B cell (primary cell): ENCODE measurements at regions not wholly inside any gene's neighbourhood (a gene's known extent, or its start where the extent isn't known, plus 50 kb on each side); places are given as distances from the start of the nearest gene placed in this dataset.

Experiments used
- ATAC-seq: fragments of 200-7000 bp; cut with Tn5 transposase; one replicate; pipeline ENCODE4 v1.10.0; 2021; ENCODE audit warnings: low read depth, mild to moderate bottlenecking, moderate number of reproducible peaks, moderate library complexity
- CTCF ChIA-PET: fragments of 350-600 bp; sonication (Branson Sonifier 250); formaldehyde crosslinking; loops from one replicate; lab custom pipeline; 2021; ENCODE audit warnings: antibody characterized with exemption, inconsistent platforms; lab: Charles Lee
- POLR2A ChIA-PET: fragments of 350-600 bp; sonication (Branson Sonifier 250); formaldehyde crosslinking; loops from one replicate; lab custom pipeline; 2021; ENCODE audit warnings: antibody characterized with exemption; lab: Charles Lee
- DNase-seq: peaks from one replicate; pipeline ENCODE4 v3.0.0; 2013
- H2AFZ ChIP-seq: 2 replicates; pipeline ENCODE4 v1.6.1; 2012; ENCODE audit warnings: mild to moderate bottlenecking, low read depth, low read length; ENCODE audit not compliant: insufficient read depth, poor library complexity, severe bottlenecking
- H3K27ac ChIP-seq, 2 donors: 1 replicate in 1 of 2; 2 replicates in 1 of 2; pipeline ENCODE4 v1.5.1; 2012 to 2013; ENCODE audit warnings: low read length in 2 of 2, mild to moderate bottlenecking in 2 of 2, moderate library complexity in 1 of 2
- H3K27me3 ChIP-seq, 4 experiments: fragments of 200-600 bp in 1 of 4; sonication (generic) in 1 of 4; replicated peaks in 1 of 4; 1 replicate in 2 of 4; 2 replicates in 2 of 4; pipeline versions ENCODE4 v1.6.1 to v1.7.0; 2013 to 2016; ENCODE audit warnings: low read length in 3 of 4, mild to moderate bottlenecking in 2 of 4, mixed read lengths in 1 of 4, moderate library complexity in 1 of 4; ENCODE audit not compliant: insufficient read depth in 4 of 4, control insufficient read depth in 3 of 4; ENCODE audit errors: control extremely low read depth in 1 of 4
- H3K36me3 ChIP-seq, 2 experiments: replicated peaks in 1 of 2; 1 replicate in 1 of 2; 2 replicates in 1 of 2; pipeline versions ENCODE4 v1.6.1 to v1.7.1; 2013; ENCODE audit warnings: low read length in 1 of 2; ENCODE audit not compliant: insufficient read depth in 2 of 2, control insufficient read depth in 1 of 2; ENCODE audit errors: control extremely low read depth in 1 of 2, extremely low read depth in 1 of 2
- H3K4me1 ChIP-seq, 2 donors: fragments of 200-600 bp in 1 of 2; sonication (generic) in 1 of 2; 1 replicate in 1 of 2; 2 replicates in 1 of 2; pipeline versions ENCODE4 v1.5.1 to v1.6.1; 2013 to 2017; ENCODE audit warnings: low read length in 2 of 2; ENCODE audit not compliant: control insufficient read depth in 2 of 2, insufficient read depth in 2 of 2
- H3K4me2 ChIP-seq: replicated peaks from 2 replicates; pipeline ENCODE3; 2012; ENCODE audit warnings: mild to moderate bottlenecking, low read depth, low read length; ENCODE audit not compliant: poor library complexity, severe bottlenecking
- H3K4me3 ChIP-seq, 5 experiments: fragments of 200-600 bp in 1 of 5; sonication (generic) in 1 of 5; 1 replicate in 3 of 5; 2 replicates in 2 of 5; pipeline versions ENCODE4 v1.5.1 to v1.7.0; 2011 to 2016; ENCODE audit warnings: low read length in 4 of 5, mild to moderate bottlenecking in 4 of 5, low read depth in 2 of 5, control low read depth in 1 of 5, moderate library complexity in 1 of 5; ENCODE audit not compliant: insufficient read depth in 1 of 5; ENCODE audit errors: control extremely low read depth in 1 of 5, extremely low read depth in 1 of 5
- H3K79me2 ChIP-seq: fragments of 200-600 bp; sonication (generic); one replicate; pipeline ENCODE4 v1.6.0; 2016; ENCODE audit warnings: low read length; ENCODE audit not compliant: control insufficient read depth, insufficient read depth
- H3K9ac ChIP-seq: fragments of 200-600 bp; sonication (generic); 2 replicates; pipeline ENCODE4 v1.6.1; 2017; ENCODE audit warnings: mild to moderate bottlenecking, low read length, moderate library complexity
- H3K9me3 ChIP-seq, 3 donors: one replicate each; pipeline versions ENCODE4 v1.6.1 to v1.7.1; 2013; ENCODE audit warnings: low read length in 2 of 3; ENCODE audit not compliant: control insufficient read depth in 2 of 3, insufficient read depth in 1 of 3; ENCODE audit errors: control extremely low read depth in 1 of 3
- H4K20me1 ChIP-seq: 2 replicates; pipeline ENCODE4 v1.6.0; 2012; ENCODE audit warnings: mild to moderate bottlenecking, low read length; ENCODE audit not compliant: insufficient read depth, control insufficient read depth, poor library complexity, severe bottlenecking
- H3K27ac Mint-ChIP-seq: one replicate; pipeline ENCODE4 v1.8.0; 2021; ENCODE audit warnings: mixed read lengths
- H3K27me3 Mint-ChIP-seq: one replicate; pipeline ENCODE4 v1.8.0; 2021; ENCODE audit warnings: mixed read lengths
- H3K4me1 Mint-ChIP-seq: one replicate; pipeline ENCODE4 v1.8.0; 2021; ENCODE audit warnings: mixed read lengths
- H3K4me3 Mint-ChIP-seq: one replicate; pipeline ENCODE4 v1.8.0; 2021; ENCODE audit warnings: mixed read lengths
- H3K9me3 Mint-ChIP-seq: one replicate; pipeline ENCODE4 v1.8.0; 2022; ENCODE audit warnings: mixed read lengths; ENCODE audit not compliant: insufficient read depth
- EZH2 ChIP-seq: IDR thresholded peaks from 2 replicates; pipeline ENCODE4 v1.6.1; 2012; ENCODE audit warnings: borderline replicate concordance, low read depth, mild to moderate bottlenecking, moderate library complexity, low read length; ENCODE audit not compliant: insufficient read depth, poor library complexity, severe bottlenecking
- whole genome bisulfite sequencing: methylation state at CpG from one replicate; pipeline ENCODE4 v1.1.5; 2013; ENCODE audit warnings: missing lambda C conversion rate; ENCODE audit not compliant: insufficient coverage; 5-methylcytosine and 5-hydroxymethylcytosine counted together
- intact Hi-C: fragments of 100-400 bp; cut with micrococcal nuclease; formaldehyde crosslinking; loops from one replicate; pipeline ENCODE4 v1.10.0; 2022
- TF ChIP-seq, protein P1 (sequence below): fragments of 200-600 bp; IDR thresholded peaks from one replicate; pipeline ENCODE4 v1.8.0; 2022; ENCODE audit warnings: antibody characterized with exemption, mild to moderate bottlenecking

GRCh38 chr9:106405871-106406435 lies 457.0 kb upstream of the ZNF462 start:
- no CpG with 5 or more reads among the region's 2 CpGs for WGBS
- Mint-ChIP-seq H3K4me1 (no peaks in the 10 kb centered on the region), H3K4me3 (no peak overlapping the region), H3K9me3 (peaks cover 2% of the 10 kb centered on the region), H3K27ac (no peak overlapping the region), H3K27me3 (no peaks in the 10 kb centered on the region)
- ChIA-PET POLR2A (no interaction called here), CTCF (interaction anchor here (0.7 kb wide), 1 partner anchor 1075 kb away, joined by 3 read pairs; no protein-coding TSS in a partner anchor)
- Histone ChIP-seq H3K4me2 (no peak overlapping the region), H3K4me1 (no peaks in the 10 kb centered on the region), H2AFZ (no peak overlapping the region), H3K36me3 (no peaks in the 10 kb centered on the region), H3K9ac (no peak overlapping the region), H3K27ac (no peak overlapping the region), H3K27me3 (no peaks in the 10 kb centered on the region), H3K9me3 (no peaks in the 10 kb centered on the region), H3K4me3 (no peak overlapping the region), H3K79me2 (no peaks in the 10 kb centered on the region), H4K20me1 (no peaks in the 10 kb centered on the region)
- intact Hi-C loops: no loop called here
- no peak for TF ChIP-seq EZH2
- TF ChIP-seq, protein P1, sequence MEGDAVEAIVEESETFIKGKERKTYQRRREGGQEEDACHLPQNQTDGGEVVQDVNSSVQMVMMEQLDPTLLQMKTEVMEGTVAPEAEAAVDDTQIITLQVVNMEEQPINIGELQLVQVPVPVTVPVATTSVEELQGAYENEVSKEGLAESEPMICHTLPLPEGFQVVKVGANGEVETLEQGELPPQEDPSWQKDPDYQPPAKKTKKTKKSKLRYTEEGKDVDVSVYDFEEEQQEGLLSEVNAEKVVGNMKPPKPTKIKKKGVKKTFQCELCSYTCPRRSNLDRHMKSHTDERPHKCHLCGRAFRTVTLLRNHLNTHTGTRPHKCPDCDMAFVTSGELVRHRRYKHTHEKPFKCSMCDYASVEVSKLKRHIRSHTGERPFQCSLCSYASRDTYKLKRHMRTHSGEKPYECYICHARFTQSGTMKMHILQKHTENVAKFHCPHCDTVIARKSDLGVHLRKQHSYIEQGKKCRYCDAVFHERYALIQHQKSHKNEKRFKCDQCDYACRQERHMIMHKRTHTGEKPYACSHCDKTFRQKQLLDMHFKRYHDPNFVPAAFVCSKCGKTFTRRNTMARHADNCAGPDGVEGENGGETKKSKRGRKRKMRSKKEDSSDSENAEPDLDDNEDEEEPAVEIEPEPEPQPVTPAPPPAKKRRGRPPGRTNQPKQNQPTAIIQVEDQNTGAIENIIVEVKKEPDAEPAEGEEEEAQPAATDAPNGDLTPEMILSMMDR: no peak
- ATAC-seq (no peak), DNase-seq (no peak)

GRCh38 chr9:106414042-106414441 lies 448.9 kb upstream of the ZNF462 start:
- CTCF ChIA-PET: no interaction called here
- DNase-seq (no peak), ATAC-seq (no peak)
- no peaks in the 10 kb centered on the region for H4K20me1 ChIP-seq
- Mint-ChIP-seq H3K27me3 (no peaks in the 10 kb centered on the region), H3K9me3 (no peaks in the 10 kb centered on the region), H3K27ac (no peak overlapping the region), H3K4me3 (no peak overlapping the region), H3K4me1 (no peaks in the 10 kb centered on the region)
- no peaks in the 10 kb centered on the region for H3K79me2 ChIP-seq
- H3K36me3 ChIP-seq: no peaks in the 10 kb centered on the region
- no peak overlapping the region for H2AFZ ChIP-seq
- H3K4me3 ChIP-seq: no peak overlapping the region
- intact Hi-C loops: no loop called here
- H3K4me2 ChIP-seq: no peak overlapping the region
- no peaks in the 10 kb centered on the region for H3K4me1 ChIP-seq
- H3K27ac ChIP-seq: no peak overlapping the region
- WGBS: 83% methylated on average over 7 of the region's 7 CpGs
- H3K9ac ChIP-seq: no peak overlapping the region
- TF ChIP-seq, protein P1: no peak
- TF ChIP-seq EZH2: no peak
- H3K9me3 ChIP-seq: peaks cover 0 to 3% (median 0%) of the 10 kb centered on the region in 3 donors
- no peaks in the 10 kb centered on the region for H3K27me3 ChIP-seq
- POLR2A ChIA-PET: no interaction called here
